ENCODE measurements at regions not wholly inside any gene's neighbourhood (a gene's known extent, or its start where the extent isn't known, plus 50 kb on each side); places are given as distances from the start of the nearest gene placed in this dataset.
A peak's percentile ranks its signal among the peaks of the same experiment; 100 is the strongest.
"Not testable (repeated sequence)": the region's sequence is repeated elsewhere in the genome, so short reads cannot be mapped to it uniquely, and the experiment has no call there.

DNA sequence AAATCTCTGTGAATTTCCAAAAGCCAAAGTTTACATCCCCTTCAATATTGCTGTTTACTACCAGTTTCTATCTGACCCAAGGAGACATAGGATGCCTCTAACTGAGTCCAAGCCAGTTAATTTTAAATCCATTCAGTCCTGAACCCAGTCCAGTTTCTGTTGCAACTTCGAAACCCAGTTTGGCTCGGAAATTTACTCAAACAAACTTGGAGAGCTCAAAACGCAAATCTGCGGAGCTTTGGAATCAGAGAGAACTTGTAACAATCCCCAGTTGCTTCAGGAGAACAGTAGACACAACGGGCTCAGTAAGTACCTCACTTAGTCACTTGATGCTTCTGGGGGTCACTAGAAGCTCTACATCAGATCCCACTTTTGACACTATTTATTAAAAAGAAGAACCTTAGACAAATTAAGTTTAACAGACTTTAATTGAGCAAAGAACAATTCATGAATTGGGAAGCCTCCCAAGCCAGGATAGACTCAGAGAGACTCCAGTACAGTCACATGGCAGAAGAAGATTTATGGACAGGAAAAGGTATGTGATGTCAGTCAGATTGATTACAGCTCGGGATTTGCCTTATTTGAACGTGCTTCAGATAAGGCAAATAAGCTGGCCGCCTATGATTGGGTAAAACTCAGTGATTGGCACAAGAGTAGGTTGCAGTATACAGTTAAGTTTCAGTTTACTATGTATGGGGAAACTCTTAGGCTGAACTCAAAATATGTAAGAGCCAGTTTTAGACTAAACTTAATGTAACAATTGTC is 118.0 kb downstream of the RFPL4B start:
- DNase-seq, result no peak

- DNase-seq, result peak in 1 of 2 experiments; percentile 8
Observed at GRCh38 chr6:112466373-112467151, 119.4 kb downstream of the RFPL4B start.

DNA sequence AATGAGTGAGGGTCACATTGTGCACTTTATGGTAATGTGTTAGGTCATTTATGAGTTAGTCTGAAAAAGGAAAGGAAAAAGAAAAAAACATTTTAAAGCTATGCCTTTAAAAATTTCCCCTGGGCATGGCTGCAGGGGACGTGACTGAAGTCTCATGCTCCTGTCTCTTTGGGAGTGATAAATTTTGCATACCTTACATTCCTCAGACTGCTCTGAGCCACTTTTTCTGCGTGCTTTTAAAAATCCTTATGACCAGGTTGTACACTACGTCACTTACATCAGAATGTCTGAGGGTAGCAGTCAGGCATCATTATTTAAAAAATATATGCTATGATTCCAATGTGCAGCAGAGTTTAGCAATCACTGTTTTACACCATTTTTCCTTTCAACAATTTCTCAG is 121.2 kb downstream of the RFPL4B start:
- DNase-seq, result no peak

DNA sequence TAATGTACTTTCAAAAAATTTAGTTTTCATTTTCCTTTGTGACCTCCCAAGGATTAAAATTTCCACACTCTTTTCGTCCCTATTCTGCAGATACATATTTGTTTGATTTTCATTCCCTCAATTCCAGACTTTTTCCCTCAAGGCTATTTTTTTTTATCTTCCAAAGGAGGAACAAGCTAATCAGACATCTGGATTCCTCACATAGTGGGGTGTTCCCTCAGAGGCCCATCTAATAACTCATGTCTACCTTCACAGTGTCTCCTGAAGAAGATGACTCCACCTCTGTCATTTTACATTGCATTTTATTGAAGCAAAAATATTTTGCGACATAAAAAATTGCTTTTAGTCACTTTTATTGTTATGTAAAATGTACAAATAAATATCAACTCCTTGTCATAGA is 122.2 kb downstream of the RFPL4B start:
- DNase-seq, result no peak

- DNase-seq, result no peak
Observed at GRCh38 chr6:112470376-112470775, 123.2 kb downstream of the RFPL4B start.

DNA sequence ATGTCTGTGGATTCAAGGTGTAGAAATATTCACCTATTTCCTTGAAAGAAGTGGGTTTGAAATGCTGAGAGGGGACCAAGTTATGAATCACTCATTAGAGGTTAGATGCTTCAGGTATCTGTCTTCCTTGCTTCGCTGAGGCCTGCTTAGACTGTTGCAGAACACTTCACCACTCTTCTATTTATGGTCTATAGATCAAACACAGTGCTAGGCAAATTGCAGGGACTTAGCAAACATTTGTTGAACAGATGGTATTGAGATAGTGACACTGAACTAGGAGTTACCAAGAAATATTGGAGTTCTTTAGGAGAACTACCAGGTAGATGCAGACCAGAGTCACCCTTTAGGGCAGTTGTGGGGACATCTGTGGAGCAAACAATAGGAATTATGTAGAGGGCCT is 123.8 kb downstream of the RFPL4B start:
- no peak for DNase-seq

- peak in 1 of 2 experiments; percentile 15 for DNase-seq
Observed at GRCh38 chr6:112475083-112475482, 128.0 kb downstream of the RFPL4B start.

GRCh38 chr6:112477125-112477524 is 130.0 kb downstream of the RFPL4B start:
- DNase-seq, result no peak

GRCh38 chr6:112478036-112478435 is 130.9 kb downstream of the RFPL4B start:
- DNase-seq, result no peak

GRCh38 chr6:112479975-112480374 is 132.8 kb downstream of the RFPL4B start:
- DNase-seq, result not testable (repeated sequence)

GRCh38 chr6:112480553-112480952 is 133.4 kb downstream of the RFPL4B start:
- DNase-seq, result no peak

DNA sequence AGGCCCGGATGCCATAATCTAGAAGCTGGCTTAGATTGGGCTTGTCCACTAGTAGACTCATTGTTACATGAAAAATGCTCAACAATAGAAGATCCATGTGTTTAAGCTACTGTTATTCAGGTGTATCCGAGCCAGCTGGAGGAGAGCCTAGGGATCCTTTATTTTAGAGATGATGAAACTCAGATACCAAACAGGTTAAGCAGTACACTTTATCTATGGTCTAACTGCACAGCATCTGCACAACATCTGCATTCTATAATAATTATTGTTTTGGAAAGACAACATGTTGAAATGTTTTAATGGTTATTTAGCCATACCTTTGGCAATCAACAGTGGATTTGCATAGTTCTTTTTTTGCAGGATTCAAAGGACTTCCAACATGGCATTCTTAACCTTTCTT is 134.1 kb downstream of the RFPL4B start:
- DNase-seq, result no peak

GRCh38 chr6:112482373-112482772 is 135.2 kb downstream of the RFPL4B start:
- no peak for DNase-seq

DNA sequence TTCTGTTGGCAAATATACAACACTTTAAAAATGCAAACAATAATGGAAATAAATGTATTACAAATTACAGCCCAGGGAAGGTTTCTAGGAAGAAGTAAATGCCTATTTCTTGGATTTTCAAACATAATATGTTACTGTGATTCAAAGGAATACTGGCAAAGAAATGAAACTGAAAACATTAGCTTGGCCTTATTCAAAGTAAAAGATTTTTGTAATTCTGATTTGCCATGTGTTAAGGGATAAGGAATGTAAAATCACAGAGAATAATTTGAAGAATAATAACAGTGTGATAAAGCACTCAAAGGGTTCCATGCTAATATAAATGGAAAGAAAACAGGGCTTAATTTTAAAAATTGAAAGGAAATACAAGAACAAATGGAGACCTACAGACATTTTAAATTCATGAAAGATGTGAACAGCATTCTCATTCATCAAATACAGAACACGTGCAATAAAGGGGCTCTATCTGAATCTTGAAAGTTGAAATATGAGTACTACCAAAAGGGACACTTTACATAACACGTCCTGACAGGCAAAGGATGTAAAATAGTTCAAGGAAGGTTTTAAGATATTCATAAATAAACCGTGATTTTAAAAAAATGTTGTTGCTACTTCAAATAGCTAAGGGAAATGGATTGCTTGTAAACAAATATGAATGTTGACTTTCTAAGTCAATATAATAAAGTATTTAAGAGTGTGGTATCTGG is 138.1 kb downstream of the RFPL4B start:
- no peak for DNase-seq

GRCh38 chr6:112485827-112486212 is 138.7 kb downstream of the RFPL4B start:
- DNase-seq, result no peak

DNA sequence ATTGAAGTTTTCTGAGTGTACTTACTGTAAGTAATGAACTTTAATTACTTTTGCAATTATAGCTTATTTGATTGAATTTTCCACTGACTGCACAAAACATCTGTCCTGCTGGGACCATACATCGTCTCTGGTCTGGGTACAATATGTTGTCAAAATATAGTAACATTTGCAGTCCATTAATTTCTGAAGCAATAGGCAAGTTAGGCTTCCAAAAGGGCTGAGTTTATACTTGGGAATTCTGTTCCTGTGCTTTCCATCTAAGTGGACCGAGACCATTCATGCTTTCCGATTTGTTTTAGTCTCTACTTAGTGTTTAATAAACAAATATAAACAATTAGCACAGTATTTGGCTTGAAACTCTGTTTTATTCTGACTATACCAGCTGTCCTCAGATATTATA is 139.3 kb downstream of the RFPL4B start:
- no peak for DNase-seq

- no peak for DNase-seq
Observed at GRCh38 chr6:112488238-112488637, 141.1 kb downstream of the RFPL4B start.

- peak; percentile 88 to 91 for DNase-seq
Observed at GRCh38 chr6:112501705-112502104, 154.6 kb downstream of the RFPL4B start.

DNA sequence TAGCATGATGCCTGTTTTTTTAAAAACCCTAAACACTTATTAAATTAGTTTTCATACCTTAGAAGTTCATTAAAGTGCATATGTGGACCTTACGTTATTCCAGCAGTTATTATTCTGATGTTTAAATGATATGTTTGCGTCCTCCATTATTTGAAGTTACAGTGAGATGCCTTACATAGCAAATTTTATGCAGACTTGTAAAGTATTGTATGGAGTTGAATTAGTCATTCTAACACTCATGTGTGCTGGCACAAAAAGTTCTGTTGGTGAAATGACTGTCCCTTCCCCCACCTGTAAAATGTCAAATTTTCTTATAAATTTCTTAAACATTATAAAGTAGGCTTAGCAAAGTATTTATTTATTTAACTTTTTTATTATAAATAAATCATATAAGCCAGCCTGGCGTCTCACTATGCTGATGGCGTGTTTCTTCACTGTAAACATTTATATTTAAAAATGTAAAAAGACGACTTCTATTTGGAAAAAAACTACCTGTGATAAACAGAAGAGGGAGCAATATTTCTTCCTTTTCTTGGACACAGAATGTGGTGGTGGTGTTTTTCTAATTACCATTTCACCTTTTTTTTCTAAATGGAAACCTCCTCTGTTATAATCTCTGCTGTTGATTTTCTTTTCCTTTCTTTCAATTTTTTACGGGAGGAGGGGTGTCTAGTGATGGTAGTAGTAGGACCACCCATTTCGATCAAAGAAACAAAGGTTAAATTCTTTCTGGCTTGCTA is 155.4 kb downstream of the RFPL4B start:
- DNase-seq, result peak in 1 of 2 experiments; percentile 24

DNA sequence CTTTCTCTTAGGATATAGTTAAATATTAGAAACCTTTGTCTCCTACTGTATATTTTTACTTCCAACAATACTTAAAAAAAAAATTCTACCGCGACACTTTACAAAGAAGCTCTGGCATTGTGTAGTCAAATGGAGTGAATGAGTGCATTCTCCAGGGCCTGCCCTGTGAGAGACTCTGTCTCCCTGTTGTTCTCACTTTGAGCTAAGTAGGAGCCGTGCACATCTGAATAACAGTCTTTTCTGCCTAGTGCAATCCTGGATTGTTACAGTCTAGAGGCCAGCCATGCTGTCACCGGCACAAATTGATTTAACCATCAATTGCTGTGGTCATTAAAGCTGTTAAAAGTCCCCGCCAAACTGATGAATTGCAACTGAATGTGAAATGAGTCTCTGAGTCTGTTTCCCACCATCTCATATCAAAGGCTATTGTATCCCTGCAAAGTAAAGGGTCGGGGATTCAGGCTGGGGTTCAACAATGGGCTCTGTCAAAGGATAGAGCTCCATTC is 156.0 kb downstream of the RFPL4B start:
- DNase-seq, result peak in 1 of 2 experiments; percentile 5

- peak in 1 of 2 experiments; percentile 35 for DNase-seq
Observed at GRCh38 chr6:112504621-112505020, 157.5 kb downstream of the RFPL4B start.

DNA sequence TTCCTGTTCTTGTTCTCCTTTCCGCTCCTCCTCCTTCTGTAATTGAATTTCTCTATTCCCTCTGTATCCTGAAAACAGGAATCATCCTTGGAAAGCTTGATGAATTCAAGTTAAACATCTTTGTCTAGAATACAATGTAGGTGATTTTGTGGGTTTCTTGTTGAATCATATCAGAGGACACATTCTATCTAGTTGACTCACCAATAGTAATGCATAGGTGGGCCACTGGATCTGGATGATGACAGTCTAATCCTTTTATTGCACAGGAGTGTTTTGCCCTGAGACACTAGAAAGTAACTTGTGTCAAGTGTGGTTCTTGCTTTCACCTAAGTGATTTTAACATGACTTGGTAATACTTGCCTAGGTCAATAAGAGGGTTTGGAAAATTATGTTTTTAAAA is 164.3 kb downstream of the RFPL4B start:
- DNase-seq, result no peak

DNA sequence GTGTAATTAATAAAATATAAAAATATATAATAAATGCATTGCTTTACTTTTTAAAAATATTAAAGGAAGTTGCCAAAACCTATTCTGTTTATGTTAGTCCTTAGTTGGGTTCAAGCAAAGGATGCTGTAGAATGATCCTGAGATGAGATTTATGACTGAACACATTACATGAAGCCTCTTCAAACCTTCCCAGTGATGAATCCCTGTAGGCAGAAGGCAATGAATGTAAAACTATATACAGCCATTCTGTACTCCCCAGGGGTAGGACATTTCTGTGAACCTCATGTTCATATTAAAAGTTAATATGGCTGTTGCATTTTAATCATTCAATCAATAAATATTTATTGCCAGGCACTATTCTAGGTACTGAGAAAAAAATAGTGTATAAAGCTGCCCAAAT is 166.0 kb downstream of the RFPL4B start:
- no peak for DNase-seq
